Activated CD4-positive, alpha-beta T cell treated with anti-CD3 and anti-CD28 coated beads, Interleukin-2, amount 10 ng/mL, durations not matched to agents 24 days and 14 days (primary cell): ENCODE measurements at regions not wholly inside any gene's neighbourhood (a gene's known extent, or its start where the extent isn't known, plus 50 kb on each side); places are given as distances from the start of the nearest gene placed in this dataset.
A peak's percentile ranks its signal among the peaks of the same experiment; 100 is the strongest.

Experiments
- DNase-seq: peaks from one replicate; pipeline ENCODE4 v3.0.0; 2022
- H3K27ac Mint-ChIP-seq: one replicate; pipeline ENCODE4 v1.8.0; 2022; ENCODE audit warnings: mild to moderate bottlenecking, mixed read lengths
- H3K27me3 Mint-ChIP-seq: one replicate; pipeline ENCODE4 v1.8.0; 2022; ENCODE audit warnings: mixed read lengths
- H3K36me3 Mint-ChIP-seq: one replicate; pipeline ENCODE4 v1.8.0; 2022; ENCODE audit warnings: low read depth, mild to moderate bottlenecking, mixed read lengths
- H3K4me1 Mint-ChIP-seq: one replicate; pipeline ENCODE4 v1.8.0; 2021; ENCODE audit warnings: mixed read lengths
- H3K4me3 Mint-ChIP-seq: one replicate; pipeline ENCODE4 v1.8.0; 2022; ENCODE audit warnings: mild to moderate bottlenecking, moderate library complexity, mixed read lengths
- H3K9me3 Mint-ChIP-seq: one replicate; pipeline ENCODE4 v1.8.0; 2021; ENCODE audit warnings: mixed read lengths
- intact Hi-C: fragments of 100-400 bp; cut with micrococcal nuclease; formaldehyde crosslinking; loops from one replicate; pipeline ENCODE4 v1.15.1; 2023

- no peak for DNase-seq
- intact Hi-C loops: no loop called here
- H3K9me3 Mint-ChIP-seq: no peaks in the 10 kb centered on the region
- no peak overlapping the region for H3K4me3 Mint-ChIP-seq
- no peaks in the 10 kb centered on the region for H3K27me3 Mint-ChIP-seq
- no peak overlapping the region for H3K27ac Mint-ChIP-seq
- no peaks in the 10 kb centered on the region for H3K4me1 Mint-ChIP-seq
- H3K36me3 Mint-ChIP-seq: no peaks in the 10 kb centered on the region
These were observed 169.4 kb downstream of the GLUD2 start for GRCh38 chrX:121216641-121217374.

GRCh38 chrX:121221322-121221977 lies 174.0 kb downstream of the GLUD2 start:
- Mint-ChIP-seq H3K9me3 (peaks cover 3% of the 10 kb centered on the region), H3K4me3 (no peak overlapping the region), H3K27ac (no peak overlapping the region), H3K4me1 (no peaks in the 10 kb centered on the region), H3K27me3 (no peaks in the 10 kb centered on the region), H3K36me3 (no peaks in the 10 kb centered on the region)
- intact Hi-C loops: no loop called here
- no peak for DNase-seq

- H3K4me3 Mint-ChIP-seq: no peak overlapping the region
- no peaks in the 10 kb centered on the region for H3K36me3 Mint-ChIP-seq
- intact Hi-C loops: no loop called here
- H3K4me1 Mint-ChIP-seq: no peaks in the 10 kb centered on the region
- peaks cover 8% of the 10 kb centered on the region for H3K9me3 Mint-ChIP-seq
- no peaks in the 10 kb centered on the region for H3K27me3 Mint-ChIP-seq
- no peak overlapping the region for H3K27ac Mint-ChIP-seq
- no peak for DNase-seq
These were observed 180.5 kb downstream of the GLUD2 start for GRCh38 chrX:121227888-121228287.

- no peaks in the 10 kb centered on the region for H3K4me1 Mint-ChIP-seq
- DNase-seq: no peak
- H3K36me3 Mint-ChIP-seq: no peaks in the 10 kb centered on the region
- no peaks in the 10 kb centered on the region for H3K27me3 Mint-ChIP-seq
- intact Hi-C loops: no loop called here
- H3K9me3 Mint-ChIP-seq: peaks cover 5% of the 10 kb centered on the region
- H3K27ac Mint-ChIP-seq: no peak overlapping the region
- H3K4me3 Mint-ChIP-seq: no peak overlapping the region
These were observed 184.4 kb downstream of the GLUD2 start for GRCh38 chrX:121231566-121232358.

- no peaks in the 10 kb centered on the region for H3K9me3 Mint-ChIP-seq
- H3K27ac Mint-ChIP-seq: no peak overlapping the region
- DNase-seq: no peak
These were observed 188.6 kb downstream of the GLUD2 start for GRCh38 chrX:121236040-121236439.

GRCh38 chrX:121238093-121238492 lies 190.7 kb downstream of the GLUD2 start:
- Mint-ChIP-seq H3K27ac (no peak overlapping the region), H3K36me3 (no peaks in the 10 kb centered on the region), H3K9me3 (no peaks in the 10 kb centered on the region), H3K4me1 (no peaks in the 10 kb centered on the region), H3K27me3 (no peaks in the 10 kb centered on the region), H3K4me3 (no peak overlapping the region)
- no peak for DNase-seq
- intact Hi-C loops: no loop called here

More at GRCh38 chrX:121236040-121236439, 188.6 kb downstream of the GLUD2 start:
- Mint-ChIP-seq H3K36me3 (no peaks in the 10 kb centered on the region), H3K4me3 (no peak overlapping the region), H3K27me3 (no peaks in the 10 kb centered on the region), H3K4me1 (no peaks in the 10 kb centered on the region)
- intact Hi-C loops: no loop called here

- DNase-seq: no peak
- Mint-ChIP-seq H3K36me3 (no peaks in the 10 kb centered on the region), H3K4me1 (no peaks in the 10 kb centered on the region), H3K9me3 (no peaks in the 10 kb centered on the region), H3K4me3 (no peak overlapping the region), H3K27ac (no peak overlapping the region), H3K27me3 (no peaks in the 10 kb centered on the region)
- intact Hi-C loops: no loop called here
These were observed 197.1 kb downstream of the GLUD2 start for GRCh38 chrX:121244511-121244910.

GRCh38 chrX:121245763-121246162 lies 198.4 kb downstream of the GLUD2 start:
- Mint-ChIP-seq H3K4me3 (no peak overlapping the region), H3K9me3 (no peaks in the 10 kb centered on the region), H3K27ac (no peak overlapping the region), H3K27me3 (no peaks in the 10 kb centered on the region), H3K4me1 (no peaks in the 10 kb centered on the region), H3K36me3 (no peaks in the 10 kb centered on the region)
- intact Hi-C loops: no loop called here
- DNase-seq: no peak

- no peak for DNase-seq
- H3K4me1 Mint-ChIP-seq: peaks cover 5% of the 10 kb centered on the region
- H3K27ac Mint-ChIP-seq: no peak overlapping the region
- H3K27me3 Mint-ChIP-seq: no peaks in the 10 kb centered on the region
- intact Hi-C loops: no loop called here
- H3K9me3 Mint-ChIP-seq: no peaks in the 10 kb centered on the region
- no peaks in the 10 kb centered on the region for H3K36me3 Mint-ChIP-seq
- no peak overlapping the region for H3K4me3 Mint-ChIP-seq
These were observed 206.9 kb downstream of the GLUD2 start for GRCh38 chrX:121254336-121254735.

- Mint-ChIP-seq H3K36me3 (no peaks in the 10 kb centered on the region), H3K4me1 (peaks cover 5% of the 10 kb centered on the region), H3K27me3 (no peaks in the 10 kb centered on the region), H3K27ac (peak overlapping the region; percentile 75), H3K9me3 (no peaks in the 10 kb centered on the region), H3K4me3 (no peak overlapping the region)
- DNase-seq: no peak
- intact Hi-C loops: loop anchor here (1.0 to 2.0 kb wide), 2 partner anchors 96 to 466 kb away; no protein-coding TSS in a partner anchor
These were observed 209.2 kb downstream of the GLUD2 start for GRCh38 chrX:121256647-121257046.

- Mint-ChIP-seq H3K4me3 (no peak overlapping the region), H3K27ac (no peak overlapping the region), H3K27me3 (no peaks in the 10 kb centered on the region), H3K9me3 (no peaks in the 10 kb centered on the region), H3K36me3 (no peaks in the 10 kb centered on the region), H3K4me1 (peaks cover 5% of the 10 kb centered on the region)
- intact Hi-C loops: loop anchor here (1.0 kb wide), 1 partner anchor 49 kb away; no protein-coding TSS in a partner anchor
- DNase-seq: no peak
These were observed 211.1 kb downstream of the GLUD2 start for GRCh38 chrX:121258545-121258944.

GRCh38 chrX:121259170-121259569 lies 211.8 kb downstream of the GLUD2 start:
- peaks cover 5% of the 10 kb centered on the region for H3K4me1 Mint-ChIP-seq
- H3K27me3 Mint-ChIP-seq: no peaks in the 10 kb centered on the region
- H3K27ac Mint-ChIP-seq: no peak overlapping the region
- intact Hi-C loops: no loop called here
- H3K9me3 Mint-ChIP-seq: no peaks in the 10 kb centered on the region
- no peak overlapping the region for H3K4me3 Mint-ChIP-seq
- no peak for DNase-seq
- no peaks in the 10 kb centered on the region for H3K36me3 Mint-ChIP-seq

GRCh38 chrX:121260596-121261240 lies 213.3 kb downstream of the GLUD2 start:
- DNase-seq: no peak
- Mint-ChIP-seq H3K36me3 (no peaks in the 10 kb centered on the region), H3K4me3 (no peak overlapping the region), H3K4me1 (peaks cover 5% of the 10 kb centered on the region), H3K9me3 (no peaks in the 10 kb centered on the region), H3K27me3 (no peaks in the 10 kb centered on the region), H3K27ac (no peak overlapping the region)
- intact Hi-C loops: no loop called here

GRCh38 chrX:121283921-121284320 lies 236.5 kb downstream of the GLUD2 start:
- DNase-seq: no peak
- Mint-ChIP-seq H3K36me3 (no peaks in the 10 kb centered on the region), H3K27ac (no peak overlapping the region), H3K9me3 (no peaks in the 10 kb centered on the region), H3K4me1 (no peaks in the 10 kb centered on the region), H3K27me3 (peaks cover 2% of the 10 kb centered on the region), H3K4me3 (no peak overlapping the region)
- intact Hi-C loops: no loop called here
